ENCODE measurements at regions not wholly inside any gene's neighbourhood (a gene's known extent, or its start where the extent isn't known, plus 50 kb on each side); places are given as distances from the start of the nearest gene placed in this dataset.

DNA sequence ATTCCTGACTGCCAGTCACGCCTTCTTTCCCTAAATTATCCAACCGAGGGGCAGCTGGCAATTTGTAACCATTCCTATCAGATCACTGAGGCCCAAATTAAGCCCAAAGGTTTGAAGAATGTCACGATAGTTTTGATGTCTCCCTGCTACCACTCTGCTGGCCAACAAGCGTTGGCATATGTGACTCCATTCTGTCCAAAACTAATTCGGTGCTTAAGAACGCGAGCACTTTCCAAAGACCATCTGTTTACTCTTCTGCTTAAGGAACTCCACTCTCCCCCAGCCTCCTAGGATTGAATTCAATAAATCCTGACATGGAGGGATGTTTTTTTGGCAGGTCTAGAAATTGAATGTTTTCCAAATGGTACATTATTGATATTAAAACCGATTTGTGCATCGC is 131.5 kb upstream of the CTBP2 start:
- TF ChIP-seq, protein P1, sequence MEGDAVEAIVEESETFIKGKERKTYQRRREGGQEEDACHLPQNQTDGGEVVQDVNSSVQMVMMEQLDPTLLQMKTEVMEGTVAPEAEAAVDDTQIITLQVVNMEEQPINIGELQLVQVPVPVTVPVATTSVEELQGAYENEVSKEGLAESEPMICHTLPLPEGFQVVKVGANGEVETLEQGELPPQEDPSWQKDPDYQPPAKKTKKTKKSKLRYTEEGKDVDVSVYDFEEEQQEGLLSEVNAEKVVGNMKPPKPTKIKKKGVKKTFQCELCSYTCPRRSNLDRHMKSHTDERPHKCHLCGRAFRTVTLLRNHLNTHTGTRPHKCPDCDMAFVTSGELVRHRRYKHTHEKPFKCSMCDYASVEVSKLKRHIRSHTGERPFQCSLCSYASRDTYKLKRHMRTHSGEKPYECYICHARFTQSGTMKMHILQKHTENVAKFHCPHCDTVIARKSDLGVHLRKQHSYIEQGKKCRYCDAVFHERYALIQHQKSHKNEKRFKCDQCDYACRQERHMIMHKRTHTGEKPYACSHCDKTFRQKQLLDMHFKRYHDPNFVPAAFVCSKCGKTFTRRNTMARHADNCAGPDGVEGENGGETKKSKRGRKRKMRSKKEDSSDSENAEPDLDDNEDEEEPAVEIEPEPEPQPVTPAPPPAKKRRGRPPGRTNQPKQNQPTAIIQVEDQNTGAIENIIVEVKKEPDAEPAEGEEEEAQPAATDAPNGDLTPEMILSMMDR (IDR thresholded peaks at IDR 0.05; ENCODE audit: insufficient read depth, low read length) = no peak
- DNase-seq (ENCODE audit: low read depth) = no peak
- no peak overlapping the region for H3K4me3 ChIP-seq (ENCODE audit: low read depth, low read length)

DNA sequence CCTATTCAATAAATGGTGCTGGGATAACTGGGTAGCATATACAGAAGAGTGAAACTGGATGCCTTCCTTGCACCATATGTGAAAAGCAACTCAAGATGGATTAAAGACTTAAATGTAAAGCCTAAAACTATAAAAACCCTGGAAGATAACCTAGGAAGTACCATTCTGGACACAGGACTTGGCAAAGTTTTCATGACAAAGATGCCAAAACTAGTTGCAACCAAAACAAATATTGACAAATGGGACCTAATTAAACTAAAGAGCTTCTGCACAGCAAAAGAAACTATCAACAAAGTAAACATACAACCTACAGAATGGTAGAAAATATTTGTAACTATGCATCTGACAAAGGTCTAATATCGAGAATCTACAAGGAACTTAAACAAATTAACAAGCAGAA is 129.1 kb upstream of the CTBP2 start:
- no peak overlapping the region for H3K4me3 ChIP-seq (ENCODE audit: low read depth, low read length)
- TF ChIP-seq, protein P1 (IDR thresholded peaks at IDR 0.05; ENCODE audit: insufficient read depth, low read length) = no peak
- no peak for DNase-seq (ENCODE audit: low read depth)

DNA sequence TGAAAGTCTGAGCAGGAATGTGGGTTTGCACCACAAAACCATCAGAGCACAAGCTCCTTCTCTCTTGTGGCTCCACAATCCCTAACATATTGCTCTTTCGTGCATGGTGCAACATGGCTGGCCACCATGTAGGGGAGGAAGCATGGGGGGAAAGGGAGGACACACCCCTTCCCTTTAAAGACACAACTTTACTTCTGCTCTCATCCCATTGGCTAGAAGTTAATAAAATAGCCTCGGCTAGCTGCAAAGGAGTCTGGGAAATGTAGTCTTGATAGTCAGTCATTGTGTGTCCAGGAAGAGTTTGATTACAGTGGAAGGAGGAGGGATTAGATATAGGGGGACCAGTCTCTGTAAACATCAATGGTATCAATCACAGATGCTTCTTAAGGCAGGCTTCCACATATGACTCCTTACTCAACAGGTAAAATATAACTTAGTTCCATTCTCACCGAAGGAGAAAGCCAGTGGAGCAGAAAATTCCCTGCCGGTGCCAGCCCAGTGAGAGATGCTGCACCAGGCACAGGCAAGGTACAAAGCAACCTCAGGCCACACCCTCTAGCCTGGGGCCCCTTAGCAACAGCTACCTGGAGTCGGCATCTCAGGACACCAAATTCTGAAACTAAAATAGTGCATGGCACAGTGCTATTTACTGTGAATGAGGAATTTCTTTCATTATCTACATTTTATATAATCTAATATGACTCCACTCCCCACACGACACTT is 124.7 kb upstream of the CTBP2 start:
- no peak for DNase-seq (ENCODE audit: low read depth)

DNA sequence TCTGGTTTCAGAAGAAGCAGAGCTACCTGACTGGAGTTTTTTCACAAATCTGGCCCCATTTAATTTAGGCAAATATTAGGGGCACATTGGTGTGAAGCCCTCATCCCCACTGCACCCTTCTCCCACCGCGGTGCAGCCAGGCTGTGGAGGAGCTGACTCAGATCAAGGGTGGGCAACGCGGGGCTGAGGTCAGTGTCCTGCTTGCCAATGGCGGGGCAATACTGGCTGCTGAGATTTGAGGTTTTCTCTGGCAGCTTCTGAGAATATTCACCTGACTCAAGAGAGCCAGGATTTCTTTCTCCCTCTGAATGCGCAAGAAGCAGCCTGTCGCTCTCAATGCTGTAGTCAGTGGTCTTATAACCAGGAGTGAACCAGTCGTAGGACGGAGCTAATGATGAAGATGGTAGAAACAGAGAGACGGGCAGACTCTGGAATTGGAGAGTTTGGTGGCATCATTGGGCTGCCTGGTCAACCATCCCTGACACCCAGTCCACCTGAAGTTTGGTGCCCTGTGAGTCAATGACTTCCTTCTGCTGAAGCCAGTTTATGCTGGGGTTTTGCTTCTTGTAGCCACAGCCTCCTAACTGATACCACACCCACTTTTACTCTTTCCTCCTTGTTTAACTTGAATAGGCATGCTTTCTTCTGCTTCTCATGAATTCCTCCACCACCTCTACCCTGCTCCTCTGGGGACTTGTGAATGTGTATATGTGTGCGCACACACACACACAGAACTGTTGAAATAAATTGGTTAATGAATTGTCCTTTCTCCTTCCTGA is 123.7 kb upstream of the CTBP2 start:
- H3K4me3 ChIP-seq (ENCODE audit: low read depth, low read length) = no peak overlapping the region
- TF ChIP-seq, protein P1 (IDR thresholded peaks at IDR 0.05; ENCODE audit: insufficient read depth, low read length) = no peak
- no peak for DNase-seq (ENCODE audit: low read depth)

More for the DNA sequence above, 124.7 kb upstream of the CTBP2 start:
- no peak overlapping the region for H3K4me3 ChIP-seq (ENCODE audit: low read depth, low read length)
- TF ChIP-seq, protein P1 (IDR thresholded peaks at IDR 0.05; ENCODE audit: insufficient read depth, low read length) = no peak

DNA sequence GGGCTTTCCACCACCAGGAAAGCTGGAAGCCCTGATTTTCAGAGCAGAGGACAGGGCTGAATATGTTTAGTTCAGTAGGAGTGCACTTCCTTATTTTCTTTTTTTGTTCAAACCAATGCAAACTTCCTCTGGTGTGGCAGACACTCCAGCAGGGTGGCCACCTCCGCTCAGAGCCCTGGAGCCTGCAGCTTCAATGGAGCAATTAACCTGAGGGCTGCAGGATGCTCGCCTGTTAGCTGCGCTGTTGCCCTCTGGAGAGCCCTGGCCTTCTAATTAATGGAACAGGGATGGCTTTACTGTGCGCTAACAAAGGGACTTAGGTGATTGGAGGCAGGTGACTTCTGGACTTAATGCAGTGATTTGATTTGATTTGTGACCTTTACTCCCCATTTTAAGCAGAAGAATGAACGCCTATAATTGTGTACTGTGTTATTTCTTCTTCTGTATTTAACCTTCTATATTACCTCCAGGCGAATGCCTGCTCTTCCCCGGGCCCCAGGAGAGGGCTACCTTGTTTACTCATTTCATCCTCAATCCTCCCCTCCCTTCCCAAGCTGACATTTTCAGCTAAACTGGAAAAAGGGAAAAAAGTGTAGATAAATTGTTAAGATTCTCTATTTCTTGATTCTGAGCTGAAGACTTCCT is 123.0 kb upstream of the CTBP2 start:
- no peak overlapping the region for H3K4me3 ChIP-seq (ENCODE audit: low read depth, low read length)
- TF ChIP-seq, protein P1 (IDR thresholded peaks at IDR 0.05; ENCODE audit: insufficient read depth, low read length) = no peak
- DNase-seq (ENCODE audit: low read depth) = no peak

DNA sequence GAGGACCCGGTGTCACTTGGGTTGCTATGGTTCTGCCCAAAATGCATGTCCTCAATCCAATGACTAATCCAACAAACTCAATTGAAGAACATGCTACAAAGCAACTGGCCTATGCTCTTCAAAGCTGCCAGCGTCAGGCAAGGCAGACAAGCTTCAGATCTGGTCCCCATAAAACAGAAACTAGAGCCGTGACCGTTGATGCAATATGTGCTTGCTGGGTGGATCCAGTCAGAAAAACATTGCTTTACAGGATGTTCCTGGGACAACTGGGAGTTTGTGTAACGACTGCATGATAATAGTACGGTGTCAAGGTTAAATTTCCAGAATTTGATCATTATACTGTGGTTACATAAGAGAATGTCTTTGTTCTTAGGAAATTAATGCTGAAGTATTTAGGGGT is 120.7 kb upstream of the CTBP2 start:
- no peak for DNase-seq (ENCODE audit: low read depth)
- H3K4me3 ChIP-seq (ENCODE audit: low read depth, low read length) = no peak overlapping the region
- TF ChIP-seq, protein P1 (IDR thresholded peaks at IDR 0.05; ENCODE audit: insufficient read depth, low read length) = no peak

Measured in fibroblast of the aortic adventitia (primary cell).